ENCODE measurements at regions not wholly inside any gene's neighbourhood (a gene's known extent, or its start where the extent isn't known, plus 50 kb on each side); places are given as distances from the start of the nearest gene placed in this dataset.

DNA sequence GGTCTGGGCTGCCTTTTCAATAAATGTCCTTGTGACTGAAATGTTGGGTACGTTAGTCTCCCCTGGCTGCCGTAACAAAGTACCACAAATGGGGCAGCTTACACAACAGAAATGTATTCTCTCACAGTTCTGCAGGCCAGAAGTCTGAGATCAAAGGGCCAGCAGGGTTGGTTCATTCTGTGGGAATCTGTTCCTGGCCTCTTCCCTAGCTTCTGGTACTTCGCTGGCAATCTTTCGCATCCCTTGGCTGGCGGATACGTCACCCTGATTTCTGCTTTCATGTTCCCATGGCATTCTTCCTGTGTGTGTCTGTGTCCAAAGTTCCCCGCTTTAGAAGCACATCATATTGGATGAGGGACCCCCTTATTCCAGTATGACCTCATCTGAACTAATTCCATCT is 95.8 kb upstream of the NCOR2 start:
- Histone ChIP-seq H3K4me3 (no peak overlapping the region), H3K9ac (ENCODE audit: control insufficient read depth, insufficient read depth, low read length) (no peak overlapping the region), H3K36me3 (ENCODE audit: control insufficient read depth in 2 of 2, insufficient read depth in 2 of 2, low read length in 1 of 2) (no peaks in the 10 kb centered on the region), H3K4me2 (ENCODE audit: control insufficient read depth, insufficient read depth) (no peak overlapping the region), H3K79me2 (ENCODE audit: control insufficient read depth, insufficient read depth, low read length) (no peaks in the 10 kb centered on the region), H3K9me3 (replicated peaks; ENCODE audit: control insufficient read depth, insufficient read depth, low read length) (no peaks in the 10 kb centered on the region; the same call in 2 of the 3 replicates), H4K20me1 (ENCODE audit: control insufficient read depth, insufficient read depth) (no peaks in the 10 kb centered on the region), H3K4me1 (ENCODE audit: control insufficient read depth, insufficient read depth, low read length) (no peaks in the 10 kb centered on the region), H2AFZ (ENCODE audit: control insufficient read depth, low read depth, low read length) (no peak overlapping the region), H3K27ac (ENCODE audit: control insufficient read depth, insufficient read depth) (no peak overlapping the region), H3K27me3 (replicated peaks in 1 of 2; ENCODE audit: control insufficient read depth in 2 of 2, insufficient read depth in 2 of 2, low read length in 1 of 2) (peaks cover 0 to under 1% of the 10 kb centered on the region in 2 experiments; a peak in 1 of 4 replicates)
- DNase-seq (ENCODE audit: low read depth, low spot score) (no peak), FAIRE-seq (no peak), ATAC-seq (no peak)
- intact Hi-C loops (cut with micrococcal nuclease; ENCODE audit: unreplicated experiment): no loop called here
- 70% methylated on average over 7 of the region's 7 CpGs for WGBS (ENCODE audit: insufficient coverage, insufficient replicate concordance, low lambda C conversion rate, missing lambda C conversion rate)
- ChIA-PET POLR2A (no interaction called here), SMC1A (ENCODE audit: uncharacterized antibody, unreplicated experiment) (no interaction called here), RAD21 (ENCODE audit: unreplicated experiment) (interaction anchor here (0.6 kb wide), 1 partner anchor 48 kb away, joined by 3 read pairs; no protein-coding TSS in a partner anchor), CTCF (no interaction called here)
- no TSS peak for BruUV-seq (replicated peaks)
- in situ Hi-C loops (cut with MboI): no loop called here
- no peak for TF ChIP-seq GABPA (IDR thresholded peaks at IDR 0.05; ENCODE audit: low read depth)

GRCh38 chr12:124661341-124661740 is 93.9 kb upstream of the NCOR2 start:
- no TSS peak for BruUV-seq (replicated peaks)
- no peaks in the 10 kb centered on the region for H3K4me1 ChIP-seq (ENCODE audit: control insufficient read depth, insufficient read depth, low read length)
- ATAC-seq (no peak), DNase-seq (ENCODE audit: low read depth, low spot score) (no peak), FAIRE-seq (no peak)
- intact Hi-C loops (cut with micrococcal nuclease; ENCODE audit: unreplicated experiment) (no loop called here), in situ Hi-C loops (cut with MboI) (no loop called here)
- ChIA-PET CTCF (interaction anchor here (0.6 kb wide), 1 partner anchor 247 kb away, joined by 3 read pairs; no protein-coding TSS in a partner anchor), RAD21 (ENCODE audit: unreplicated experiment) (no interaction called here), SMC1A (ENCODE audit: uncharacterized antibody, unreplicated experiment) (interaction anchor here (0.6 to 1.1 kb wide), 2 partner anchors 24 to 79 kb away, joined by 3 read pairs; no protein-coding TSS in a partner anchor), POLR2A (no interaction called here)
- H3K4me3 ChIP-seq: no peak overlapping the region
- H3K9ac ChIP-seq (ENCODE audit: control insufficient read depth, insufficient read depth, low read length): no peak overlapping the region
- no peaks in the 10 kb centered on the region for H4K20me1 ChIP-seq (ENCODE audit: control insufficient read depth, insufficient read depth)
- H2AFZ ChIP-seq (ENCODE audit: control insufficient read depth, low read depth, low read length): no peak overlapping the region
- H3K9me3 ChIP-seq (replicated peaks; ENCODE audit: control insufficient read depth, insufficient read depth, low read length): no peaks in the 10 kb centered on the region; the same call in 2 of the 3 replicates
- no peaks in the 10 kb centered on the region; a peak in 1 of 4 replicates for H3K27me3 ChIP-seq (replicated peaks in 1 of 2; ENCODE audit: control insufficient read depth in 2 of 2, insufficient read depth in 2 of 2, low read length in 1 of 2)
- H3K79me2 ChIP-seq (ENCODE audit: control insufficient read depth, insufficient read depth, low read length): no peaks in the 10 kb centered on the region
- H3K27ac ChIP-seq (ENCODE audit: control insufficient read depth, insufficient read depth): no peak overlapping the region
- no peak overlapping the region for H3K4me2 ChIP-seq (ENCODE audit: control insufficient read depth, insufficient read depth)
- no peaks in the 10 kb centered on the region for H3K36me3 ChIP-seq (ENCODE audit: control insufficient read depth in 2 of 2, insufficient read depth in 2 of 2, low read length in 1 of 2)
- 29% methylated on average over 7 of the region's 7 CpGs for WGBS (ENCODE audit: insufficient coverage, insufficient replicate concordance, low lambda C conversion rate, missing lambda C conversion rate)
- TF ChIP-seq KAT2A (conservative IDR thresholded peaks at IDR 0.05; ENCODE audit: control insufficient read depth, low read depth, low read length): no peak
- no peak for TF ChIP-seq YY1 (IDR thresholded peaks at IDR 0.05; ENCODE audit: low read depth, low read length)
- no peak for TF ChIP-seq CEBPB (IDR thresholded peaks at IDR 0.05; ENCODE audit: borderline replicate concordance in 1 of 2, low read depth in 2 of 2, low read length in 2 of 2)
- no peak for TF ChIP-seq EGR1 (IDR thresholded peaks at IDR 0.05; ENCODE audit: borderline replicate concordance in 1 of 2, low read depth in 2 of 2, low read length in 2 of 2)
- no peak for TF ChIP-seq ATF7 (IDR thresholded peaks at IDR 0.05; ENCODE audit: low read depth)
- no peak for TF ChIP-seq TCF3 (IDR thresholded peaks at IDR 0.05; ENCODE audit: borderline replicate concordance, insufficient read depth, low read depth, low read length)
- TF ChIP-seq RELA (IDR thresholded peaks at IDR 0.05; ENCODE audit: borderline replicate concordance, partially characterized antibody): no peak
- no peak for TF ChIP-seq RELB (IDR thresholded peaks at IDR 0.05; ENCODE audit: low read depth)
- no peak for TF ChIP-seq POLR2AphosphoS5 (IDR thresholded peaks at IDR 0.05; ENCODE audit: low read length)
- no peak for TF ChIP-seq JUNB (IDR thresholded peaks at IDR 0.05)
- TF ChIP-seq ZBTB33 (IDR thresholded peaks at IDR 0.05): no peak
- no peak for TF ChIP-seq ZSCAN29 (IDR thresholded peaks at IDR 0.05)
- TF ChIP-seq GABPA (IDR thresholded peaks at IDR 0.05; ENCODE audit: low read depth): no peak
- TF ChIP-seq MTA3 (IDR thresholded peaks at IDR 0.05; ENCODE audit: borderline replicate concordance, low read length): no peak
